HG03565 (cell line): ENCODE measurements at regions not wholly inside any gene's neighbourhood (a gene's known extent, or its start where the extent isn't known, plus 50 kb on each side); places are given as distances from the start of the nearest gene placed in this dataset.

Experiments used
- ATAC-seq: cut with Tn5 transposase; IDR thresholded peaks from one replicate; pipeline ENCODE4 v1.9.1; 2021; ENCODE audit warnings: mild to moderate bottlenecking, moderate library complexity; ENCODE audit not compliant: unreplicated experiment

DNA sequence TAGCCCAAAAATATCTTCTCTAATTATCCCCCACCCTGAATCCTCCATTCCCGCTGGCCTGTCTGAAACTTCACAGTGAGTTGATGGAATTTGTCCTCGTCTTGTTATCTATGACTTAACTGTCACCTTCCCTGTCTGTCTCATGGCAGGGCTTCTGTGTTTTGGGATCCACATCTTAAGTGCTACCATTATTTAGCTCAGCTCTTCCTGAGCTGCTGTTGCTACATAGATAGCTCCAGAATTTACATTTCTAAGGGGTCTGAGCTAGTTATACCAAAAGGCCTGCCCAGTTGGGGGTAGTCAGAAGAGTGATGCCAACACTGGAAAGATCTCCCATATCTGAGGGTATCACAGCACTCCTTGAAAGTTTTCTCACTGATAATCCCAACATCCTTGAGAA, 57.0 kb upstream of the CDKN3 start:
- no peak for ATAC-seq

DNA sequence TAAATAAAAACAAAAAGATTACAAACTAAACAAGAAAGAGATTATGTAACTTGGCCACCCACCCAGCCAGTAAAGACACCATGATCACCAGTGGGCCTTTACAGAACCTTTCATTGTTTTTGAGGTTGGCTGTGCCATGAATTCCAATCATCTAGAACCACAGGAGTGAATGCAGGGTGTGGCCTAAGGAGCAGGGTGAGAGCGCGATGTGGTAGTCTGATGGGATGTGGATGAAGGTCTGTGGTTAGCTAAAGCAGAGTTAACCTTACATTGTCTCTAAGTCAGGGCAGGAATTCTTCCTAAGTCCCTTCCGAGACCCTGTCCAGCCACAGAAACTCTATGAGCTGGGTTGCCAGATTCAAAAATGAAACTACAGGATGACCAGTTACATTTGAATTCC, 54.0 kb upstream of the CDKN3 start:
- ATAC-seq, result no peak

DNA sequence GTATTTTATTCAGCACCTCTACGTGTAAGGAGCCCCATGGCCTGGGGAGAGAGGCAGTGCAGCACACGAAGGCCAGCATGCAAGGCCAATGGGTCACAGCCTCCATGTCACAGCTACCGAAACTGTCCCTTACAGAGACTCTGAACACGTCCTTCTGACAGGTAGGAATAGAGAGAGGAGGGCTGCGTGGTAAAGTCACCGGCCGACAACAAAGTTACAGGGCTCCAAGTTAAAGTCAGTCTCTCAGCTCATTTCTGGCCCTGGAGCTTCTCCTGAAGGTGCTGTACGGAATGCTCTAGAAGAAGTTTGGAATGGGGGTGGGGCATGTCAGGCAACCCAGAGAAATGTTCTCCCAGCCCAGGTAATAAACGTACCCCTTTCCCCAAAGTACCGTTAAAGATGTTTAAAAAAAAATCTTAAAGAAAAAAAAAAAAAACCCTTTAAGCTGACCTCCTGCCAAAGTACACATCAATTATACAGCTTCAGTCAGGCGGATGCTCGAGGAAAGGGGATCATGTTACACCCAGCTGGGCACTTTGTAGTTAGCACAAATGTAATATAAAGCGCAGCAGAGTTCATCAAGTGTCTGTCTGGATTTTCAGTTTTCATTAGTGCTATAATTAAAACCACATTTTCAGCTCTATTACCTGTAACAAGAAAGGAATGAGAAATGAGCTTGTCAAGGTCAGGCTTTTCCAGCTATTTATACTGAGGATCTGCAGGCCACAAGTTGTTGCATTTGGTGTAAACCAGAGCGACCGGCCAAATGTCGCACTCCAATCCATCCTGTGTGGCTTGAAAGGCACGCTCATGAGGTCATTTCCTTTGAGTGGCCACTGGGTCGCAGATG, 53.3 kb upstream of the CDKN3 start:
- ATAC-seq, result no peak

DNA sequence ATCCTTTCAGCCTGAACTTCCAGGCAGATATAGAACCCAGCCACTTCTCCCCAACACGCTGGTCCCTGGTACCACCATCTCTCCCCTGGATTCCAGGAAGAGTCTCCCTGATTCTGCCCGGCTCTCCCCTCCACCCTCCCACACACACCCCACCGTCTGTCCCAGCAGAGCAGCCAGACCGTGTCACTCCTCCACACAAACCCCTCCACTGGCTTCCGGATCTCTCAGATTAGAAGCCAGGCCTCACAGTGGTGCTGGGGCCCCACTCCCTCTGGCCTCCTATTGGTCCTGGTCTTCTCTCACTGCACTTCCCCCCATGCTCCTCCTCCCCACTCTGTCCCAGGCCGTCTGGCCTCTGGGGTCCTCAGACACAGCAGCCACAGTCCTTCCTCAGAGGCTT, 52.4 kb upstream of the CDKN3 start:
- no peak for ATAC-seq

DNA sequence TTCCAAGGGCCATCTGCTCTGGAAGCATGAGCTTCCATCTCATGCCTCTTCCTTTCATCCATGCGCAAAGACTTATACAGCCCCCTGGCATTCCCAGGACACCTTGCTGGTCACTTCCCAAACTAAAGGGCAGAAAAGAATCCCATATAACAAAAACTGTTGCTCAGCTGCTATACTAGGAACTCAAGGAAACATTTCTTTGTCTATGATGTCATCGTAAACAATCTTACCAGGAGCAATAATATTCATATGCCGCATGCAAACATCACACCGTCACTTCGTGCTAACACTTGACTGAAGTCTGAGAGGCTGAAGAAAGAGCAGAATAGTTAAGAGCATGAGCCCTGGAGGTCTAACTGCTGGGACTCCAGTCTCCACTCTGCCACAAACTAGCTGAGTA, 50.5 kb upstream of the CDKN3 start:
- no peak for ATAC-seq
